Naive thymus-derived CD4-positive, alpha-beta T cell (primary cell): ENCODE measurements at regions not wholly inside any gene's neighbourhood (a gene's known extent, or its start where the extent isn't known, plus 50 kb on each side); places are given as distances from the start of the nearest gene placed in this dataset.
"Not testable (repeated sequence)": the region's sequence is repeated elsewhere in the genome, so short reads cannot be mapped to it uniquely, and the experiment has no call there.

Experiments
- ATAC-seq: fragments of 150-1000 bp; cut with Tn5 transposase; 2 replicates; pipeline ENCODE4 v1.10.0; 2021; ENCODE audit warnings: mild to moderate bottlenecking, moderate library complexity
- CTCF ChIA-PET: fragments of 350-600 bp; sonication (Branson Sonifier 250); formaldehyde crosslinking; loops from one replicate; lab custom pipeline; 2021; ENCODE audit warnings: antibody characterized with exemption; lab: Charles Lee
- POLR2A ChIA-PET: fragments of 350-600 bp; sonication (Branson Sonifier 250); formaldehyde crosslinking; loops from one replicate; lab custom pipeline; 2021; ENCODE audit warnings: antibody characterized with exemption, inconsistent platforms; lab: Charles Lee
- DNase-seq, 9 donors: peaks; one replicate each; pipeline versions ENCODE4 v3.0.0 to v3.0.0-alpha.2; 2020 to 2022; ENCODE audit warnings: mixed read lengths in 1 of 9
- H3K27ac ChIP-seq: one replicate; pipeline ENCODE4 v1.7.0; 2013; ENCODE audit warnings: mild to moderate bottlenecking, low read depth, low read length, moderate library complexity
- H3K27me3 ChIP-seq, 2 donors: one replicate each; pipeline ENCODE4 v1.7.0; 2013; ENCODE audit warnings: low read length in 2 of 2, mild to moderate bottlenecking in 2 of 2, moderate library complexity in 2 of 2; ENCODE audit not compliant: control insufficient read depth in 2 of 2, insufficient read depth in 2 of 2
- H3K36me3 ChIP-seq, 3 experiments: 1 replicate in 2 of 3; 2 replicates in 1 of 3; pipeline ENCODE4 v1.7.0; 2013; ENCODE audit warnings: low read length in 3 of 3, mild to moderate bottlenecking in 3 of 3, moderate library complexity in 1 of 3; ENCODE audit not compliant: insufficient read depth in 3 of 3, control insufficient read depth in 2 of 3
- H3K4me1 ChIP-seq, 2 donors: one replicate each; pipeline ENCODE4 v1.7.0; 2013; ENCODE audit warnings: low read length in 2 of 2, mild to moderate bottlenecking in 2 of 2, moderate library complexity in 1 of 2; ENCODE audit not compliant: control insufficient read depth in 2 of 2, insufficient read depth in 2 of 2
- H3K4me3 ChIP-seq: 2 replicates; pipeline ENCODE4 v1.7.0; 2013; ENCODE audit warnings: mild to moderate bottlenecking, low read length
- H3K9me3 ChIP-seq, 3 experiments: 1 replicate in 2 of 3; 2 replicates in 1 of 3; pipeline ENCODE4 v1.7.0; 2013; ENCODE audit warnings: low read length in 3 of 3; ENCODE audit not compliant: control insufficient read depth in 2 of 3
- H3K27ac Mint-ChIP-seq, 9 donors: one replicate each; pipeline ENCODE4 v1.8.0; 2020 to 2022; ENCODE audit warnings: mixed read lengths in 9 of 9, mild to moderate bottlenecking in 8 of 9, moderate library complexity in 5 of 9, inconsistent platforms in 2 of 9
- H3K27me3 Mint-ChIP-seq, 5 donors: one replicate each; pipeline ENCODE4 v1.8.0; 2021 to 2022; ENCODE audit warnings: mixed read lengths in 5 of 5, mild to moderate bottlenecking in 1 of 5
- H3K36me3 Mint-ChIP-seq, 5 donors: one replicate each; pipeline ENCODE4 v1.8.0; 2020 to 2022; ENCODE audit warnings: mixed read lengths in 5 of 5, mild to moderate bottlenecking in 3 of 5, inconsistent platforms in 1 of 5
- H3K4me1 Mint-ChIP-seq, 7 donors: one replicate each; pipeline ENCODE4 v1.8.0; 2020 to 2022; ENCODE audit warnings: mixed read lengths in 7 of 7, mild to moderate bottlenecking in 3 of 7, inconsistent platforms in 1 of 7
- H3K4me3 Mint-ChIP-seq, 10 donors: one replicate each; pipeline ENCODE4 v1.8.0; 2020 to 2022; ENCODE audit warnings: mild to moderate bottlenecking in 10 of 10, mixed read lengths in 10 of 10, moderate library complexity in 6 of 10, inconsistent platforms in 2 of 10
- H3K9me3 Mint-ChIP-seq, 11 donors: one replicate each; pipeline ENCODE4 v1.8.0; 2020 to 2022; ENCODE audit warnings: mixed read lengths in 11 of 11, mild to moderate bottlenecking in 4 of 11, inconsistent platforms in 1 of 11, moderate library complexity in 1 of 11
- intact Hi-C, 2 donors: fragments of 100-400 bp; cut with micrococcal nuclease; formaldehyde crosslinking; loops; one replicate each; pipeline ENCODE4 v1.15.1; 2023

DNA sequence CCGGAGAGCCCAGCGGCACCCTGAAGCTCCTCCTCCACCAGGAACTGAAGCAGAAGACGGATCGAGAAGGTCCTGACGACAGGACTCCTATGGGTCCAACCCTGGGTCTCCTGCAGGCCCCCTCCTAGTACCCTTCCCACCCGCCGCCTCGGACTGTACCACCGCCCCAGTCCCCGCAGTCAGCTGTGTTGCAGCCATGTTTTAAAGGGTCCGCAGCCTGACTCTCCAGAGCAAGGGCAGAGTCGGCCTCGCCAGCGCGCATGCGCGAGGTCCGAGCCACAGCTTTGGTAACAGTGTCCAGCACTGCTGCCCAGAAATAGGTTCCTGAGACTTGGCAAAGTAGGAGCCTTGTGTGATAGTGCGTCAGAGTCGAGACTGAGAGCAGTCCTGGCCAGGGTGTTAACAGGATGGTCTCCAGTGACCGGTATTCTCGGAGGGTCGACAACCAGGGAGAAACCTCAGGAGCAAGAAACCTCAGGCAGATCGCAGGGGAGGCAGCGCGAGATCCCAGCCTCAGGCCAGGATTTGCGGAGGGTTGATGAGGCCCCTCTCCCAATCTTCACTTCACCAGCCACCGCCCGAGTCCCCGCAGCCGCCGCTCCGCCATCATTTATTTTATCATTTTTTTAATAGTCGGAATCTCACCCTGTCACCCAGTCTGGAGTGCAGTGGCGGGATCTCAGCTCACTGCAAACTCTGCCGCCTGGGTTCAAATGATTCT, 326.3 kb downstream of the ZNF716 start:
- H3K4me1 Mint-ChIP-seq, H3K27ac ChIP-seq, H3K27me3 ChIP-seq, H3K4me1 ChIP-seq, H3K27me3 Mint-ChIP-seq, H3K4me3 ChIP-seq, intact Hi-C loops, CTCF ChIA-PET, H3K4me3 Mint-ChIP-seq, H3K27ac Mint-ChIP-seq, ATAC-seq, POLR2A ChIA-PET, H3K36me3 ChIP-seq, DNase-seq, H3K9me3 ChIP-seq: not testable (repeated sequence)
- peaks cover under 1 to 15% (median 3%) of the 10 kb centered on the region in 5 donors for H3K36me3 Mint-ChIP-seq
- peaks cover 0 to 65% (median 29%) of the 10 kb centered on the region in 11 donors for H3K9me3 Mint-ChIP-seq

DNA sequence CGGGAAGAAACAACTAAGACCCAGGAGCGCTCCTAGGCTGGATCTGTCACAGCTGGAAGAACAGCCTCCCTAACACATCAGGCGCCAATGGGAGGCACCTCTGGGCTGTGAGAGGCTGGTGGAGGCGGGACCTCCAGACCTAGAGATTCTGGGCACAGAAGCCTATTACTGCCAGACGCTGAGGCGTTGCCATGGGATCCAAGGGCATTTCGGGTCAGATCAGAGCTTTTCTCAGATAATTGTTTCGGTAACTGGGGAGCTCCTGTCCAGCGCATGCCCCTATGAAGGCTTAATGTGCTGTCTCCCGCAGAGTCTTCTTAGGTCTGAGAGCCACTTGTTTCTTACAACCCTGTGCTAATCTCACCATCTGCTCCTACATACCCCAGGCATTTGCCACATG, 339.2 kb downstream of the ZNF716 start:
- intact Hi-C loops = no loop called here
- Histone ChIP-seq H3K36me3 (no peaks in the 10 kb centered on the region), H3K9me3 (no peaks in the 10 kb centered on the region), H3K27ac (no peak overlapping the region), H3K27me3 (no peaks in the 10 kb centered on the region), H3K4me1 (no peaks in the 10 kb centered on the region), H3K4me3 (no peak overlapping the region)
- Mint-ChIP-seq H3K4me3 (no peak overlapping the region), H3K27ac (no peak overlapping the region), H3K27me3 (no peaks in the 10 kb centered on the region), H3K9me3 (peaks cover 0 to 28% (median 11%) of the 10 kb centered on the region in 11 donors), H3K36me3 (peaks cover 0 to 9% (median 0%) of the 10 kb centered on the region in 5 donors), H3K4me1 (no peaks in the 10 kb centered on the region)
- ChIA-PET CTCF (no interaction called here), POLR2A (no interaction called here)
- no peak for ATAC-seq
- DNase-seq = no peak

DNA sequence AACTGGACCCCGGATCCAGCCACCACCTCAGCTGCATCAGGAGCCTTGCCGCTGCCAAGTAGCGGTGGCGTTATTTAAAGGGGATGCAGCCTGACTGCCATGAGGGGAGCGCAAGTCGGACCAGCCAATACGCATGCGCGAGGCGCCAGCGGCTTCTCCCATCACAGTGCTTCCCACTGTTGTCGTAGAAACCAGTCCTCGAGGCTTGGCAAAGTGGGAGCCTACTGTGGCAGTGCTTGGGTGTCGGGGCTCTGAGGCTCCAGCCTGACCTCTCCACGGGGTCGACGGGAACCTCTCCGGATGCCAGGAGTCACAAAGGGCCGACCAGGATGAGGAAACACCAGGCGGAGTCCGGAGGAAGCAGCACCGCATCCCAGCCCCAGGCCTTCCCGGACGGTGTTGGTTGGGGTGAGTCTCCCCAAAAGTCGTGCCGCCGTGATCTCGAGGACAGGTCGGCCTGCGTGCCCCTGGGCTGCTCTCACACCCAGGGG, 369.6 kb downstream of the ZNF716 start:
- H3K27me3 ChIP-seq = no peaks in the 10 kb centered on the region
- H3K4me1 ChIP-seq = no peaks in the 10 kb centered on the region
- ATAC-seq = no peak
- intact Hi-C loops = no loop called here
- no peaks in the 10 kb centered on the region for H3K4me1 Mint-ChIP-seq
- no peaks in the 10 kb centered on the region for H3K36me3 ChIP-seq
- H3K36me3 Mint-ChIP-seq = peaks cover 0 to 9% (median 4%) of the 10 kb centered on the region in 5 donors
- H3K27ac Mint-ChIP-seq = no peak overlapping the region
- POLR2A ChIA-PET = no interaction called here
- peaks cover 4 to 46% (median 21%) of the 10 kb centered on the region in 11 donors for H3K9me3 Mint-ChIP-seq
- CTCF ChIA-PET = no interaction called here
- H3K9me3 ChIP-seq = no peaks in the 10 kb centered on the region
- H3K4me3 Mint-ChIP-seq = no peak overlapping the region
- no peak overlapping the region for H3K27ac ChIP-seq
- H3K27me3 Mint-ChIP-seq = no peaks in the 10 kb centered on the region
- no peak overlapping the region for H3K4me3 ChIP-seq
- DNase-seq = no peak

DNA sequence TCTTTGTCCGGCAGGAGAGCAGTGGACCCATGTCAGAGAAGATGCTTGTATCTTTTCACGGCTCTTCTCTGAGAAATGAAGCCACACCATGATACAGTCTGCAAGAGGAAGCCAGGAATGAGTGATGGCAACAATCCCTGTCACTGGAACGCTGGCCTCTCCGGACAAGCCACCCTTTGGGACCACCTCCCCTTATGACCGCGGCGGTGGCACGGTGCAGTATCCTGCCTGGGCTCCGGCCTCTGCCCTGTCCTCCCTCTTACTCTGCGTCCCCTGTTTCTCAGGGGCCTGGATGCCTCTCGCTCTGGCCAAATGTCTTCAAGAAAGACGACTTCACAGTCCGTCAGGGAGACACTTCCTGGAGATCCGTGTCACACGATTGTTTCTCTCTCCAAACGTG, 370.5 kb downstream of the ZNF716 start:
- H3K4me1 Mint-ChIP-seq = no peaks in the 10 kb centered on the region
- POLR2A ChIA-PET = no interaction called here
- Histone ChIP-seq H3K27me3 (no peaks in the 10 kb centered on the region), H3K4me1 (no peaks in the 10 kb centered on the region), H3K9me3 (no peaks in the 10 kb centered on the region), H3K36me3 (no peaks in the 10 kb centered on the region), H3K27ac (no peak overlapping the region), H3K4me3 (no peak overlapping the region)
- DNase-seq (no peak), ATAC-seq (no peak)
- no peak overlapping the region for H3K4me3 Mint-ChIP-seq
- CTCF ChIA-PET = no interaction called here
- no peaks in the 10 kb centered on the region for H3K27me3 Mint-ChIP-seq
- H3K9me3 Mint-ChIP-seq = peaks cover 4 to 52% (median 20%) of the 10 kb centered on the region in 11 donors
- H3K36me3 Mint-ChIP-seq = peaks cover 0 to 9% (median 4%) of the 10 kb centered on the region in 5 donors
- H3K27ac Mint-ChIP-seq = peak overlapping the region in 1 of 9 donors; percentile 81
- intact Hi-C loops = no loop called here

DNA sequence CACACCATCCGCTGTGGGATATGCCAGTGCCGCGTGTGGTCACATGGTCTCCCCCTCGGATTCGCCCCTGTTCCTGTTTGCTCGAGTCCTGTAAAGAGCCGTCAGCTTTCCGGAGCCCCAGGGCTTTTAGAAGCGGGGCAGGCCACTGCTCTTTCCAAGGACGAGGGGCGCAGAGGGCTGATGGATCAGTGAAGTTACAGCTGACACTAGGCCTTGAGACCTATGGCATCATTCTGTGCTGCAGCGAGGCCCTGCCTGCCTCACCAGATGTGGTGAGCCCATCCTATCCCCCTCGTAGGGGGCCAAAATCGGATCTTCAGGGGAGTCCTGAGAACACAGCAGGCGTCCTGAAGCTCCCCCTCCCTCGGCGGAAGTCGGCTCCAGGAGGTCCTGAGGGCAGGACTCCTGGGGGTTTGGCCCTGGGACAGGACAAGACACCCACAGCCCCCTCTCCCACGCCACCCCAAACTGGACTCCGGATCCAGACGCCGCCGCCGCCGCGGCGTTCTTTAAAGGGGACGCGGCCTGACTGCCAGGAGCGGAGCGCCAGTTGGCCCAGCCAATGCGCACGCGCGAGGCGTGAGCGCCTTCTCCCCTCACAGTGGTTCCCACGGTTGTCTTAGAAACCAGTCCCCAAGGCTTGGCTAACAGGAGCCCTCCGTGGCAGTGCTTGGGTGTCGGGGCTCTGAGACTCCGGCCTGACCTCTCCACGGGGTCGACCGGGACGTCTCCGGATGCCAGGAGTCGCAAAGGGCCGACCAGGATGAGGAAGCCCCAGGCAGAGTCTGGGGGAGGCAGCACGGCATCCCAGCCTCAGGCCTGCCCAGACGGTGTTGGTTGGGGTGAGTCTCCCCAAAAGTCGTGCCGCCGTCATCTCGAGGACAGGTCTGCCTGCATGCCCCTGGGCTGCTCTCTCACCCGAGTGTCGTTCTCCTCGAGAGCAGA, 371.7 kb downstream of the ZNF716 start:
- no peak overlapping the region for H3K4me3 Mint-ChIP-seq
- intact Hi-C loops = no loop called here
- Histone ChIP-seq H3K9me3 (no peaks in the 10 kb centered on the region), H3K4me1 (no peaks in the 10 kb centered on the region), H3K36me3 (no peaks in the 10 kb centered on the region), H3K27ac (no peak overlapping the region), H3K4me3 (no peak overlapping the region), H3K27me3 (no peaks in the 10 kb centered on the region)
- H3K27ac Mint-ChIP-seq = no peak overlapping the region
- peaks cover 0 to 9% (median 4%) of the 10 kb centered on the region in 5 donors for H3K36me3 Mint-ChIP-seq
- H3K27me3 Mint-ChIP-seq = no peaks in the 10 kb centered on the region
- H3K4me1 Mint-ChIP-seq = no peaks in the 10 kb centered on the region
- no peak for ATAC-seq
- no peak for DNase-seq
- POLR2A ChIA-PET = no interaction called here
- peaks cover 4 to 52% (median 20%) of the 10 kb centered on the region in 11 donors for H3K9me3 Mint-ChIP-seq
- CTCF ChIA-PET = no interaction called here

DNA sequence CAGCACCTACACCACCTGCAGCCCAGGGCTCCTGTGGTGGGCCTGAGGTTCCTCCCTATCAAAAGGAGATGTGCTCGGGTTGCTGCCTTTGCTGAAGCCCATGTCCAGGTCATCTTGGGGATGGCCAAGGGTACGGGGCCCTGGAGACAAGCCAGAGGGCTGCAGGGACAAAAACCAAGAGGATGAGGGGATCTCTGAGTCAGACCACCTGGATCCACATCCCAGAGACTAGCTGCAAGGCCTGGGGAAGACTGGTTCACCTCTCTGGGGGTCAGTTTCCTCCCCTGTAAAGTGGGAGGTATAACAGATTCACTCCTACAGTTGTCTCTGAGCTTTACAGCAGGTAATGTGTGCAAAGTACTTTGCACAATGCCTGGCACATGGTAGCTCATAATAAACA, 376.6 kb downstream of the ZNF716 start:
- H3K4me3 ChIP-seq, H3K4me3 Mint-ChIP-seq, H3K27me3 ChIP-seq, H3K9me3 ChIP-seq, H3K27me3 Mint-ChIP-seq, CTCF ChIA-PET, H3K4me1 Mint-ChIP-seq, H3K36me3 Mint-ChIP-seq, H3K36me3 ChIP-seq, DNase-seq, POLR2A ChIA-PET, H3K4me1 ChIP-seq, ATAC-seq, intact Hi-C loops, H3K27ac ChIP-seq, H3K27ac Mint-ChIP-seq: not testable (repeated sequence)
- H3K9me3 Mint-ChIP-seq = peaks cover 4 to 21% (median 12%) of the 10 kb centered on the region in 11 donors
